ENCODE measurements at regions not wholly inside any gene's neighbourhood (a gene's known extent, or its start where the extent isn't known, plus 50 kb on each side); places are given as distances from the start of the nearest gene placed in this dataset.

DNA sequence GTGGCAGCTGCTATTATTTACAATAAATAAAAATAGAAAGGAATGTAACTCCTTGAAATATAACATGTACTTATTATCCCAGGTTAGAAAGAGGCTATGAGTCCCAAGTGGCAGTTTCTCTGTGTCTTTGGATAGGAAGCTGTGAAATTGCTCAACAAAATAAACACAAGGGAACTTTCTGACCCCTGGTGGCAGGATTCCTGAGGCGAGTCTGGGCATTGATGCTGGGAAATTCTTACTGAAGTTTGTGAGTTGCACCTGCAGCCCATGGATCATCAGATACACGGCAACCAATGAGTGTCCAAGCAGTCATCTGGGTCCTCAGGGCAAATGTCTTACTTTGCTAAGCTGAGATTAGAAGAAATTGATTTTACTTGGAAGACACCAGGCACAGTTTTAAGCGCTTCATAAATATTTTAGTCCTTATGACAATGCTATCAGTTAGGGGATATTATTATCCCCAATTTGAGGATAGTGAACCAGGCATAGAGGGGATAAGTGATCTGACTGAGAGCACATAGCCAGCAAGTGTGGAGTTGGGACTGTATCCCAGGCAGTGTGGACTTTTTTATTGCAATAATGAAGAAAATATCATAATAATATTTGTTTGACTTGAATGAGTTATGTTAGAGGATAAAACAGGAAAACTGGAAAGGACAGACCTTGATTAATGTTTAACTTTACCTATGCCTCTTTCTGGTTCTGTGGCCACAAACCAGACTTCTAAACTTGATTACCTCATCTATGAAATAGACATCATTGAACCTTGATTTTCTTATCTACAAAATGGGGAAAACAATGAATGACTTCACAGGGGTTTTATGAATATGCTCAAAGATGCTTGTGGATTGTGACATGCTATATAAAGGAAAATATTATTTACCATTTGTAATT, 265.5 kb upstream of the ADAMTSL1 start:
- DNase-seq, result peak in 1 of 2 experiments; percentile 3
- no peak for TF ChIP-seq POLR2A (IDR thresholded peaks at IDR 0.05; ENCODE audit: low read length)
- TF ChIP-seq GATA1 (IDR thresholded peaks at IDR 0.05; ENCODE audit: low read depth, low read length), result no peak

- TF ChIP-seq GATA1 (IDR thresholded peaks at IDR 0.05; ENCODE audit: low read depth, low read length), result no peak
- no peak for TF ChIP-seq POLR2A (IDR thresholded peaks at IDR 0.05; ENCODE audit: low read length)
- no peak for DNase-seq
These were observed 258.3 kb upstream of the ADAMTSL1 start for GRCh38 chr9:18215626-18216025.

- TF ChIP-seq GATA1 (IDR thresholded peaks at IDR 0.05; ENCODE audit: low read depth, low read length) (no peak), POLR2A (IDR thresholded peaks at IDR 0.05; ENCODE audit: low read length) (no peak)
- DNase-seq, result no peak
These were observed 257.6 kb upstream of the ADAMTSL1 start for GRCh38 chr9:18216376-18216775.

- TF ChIP-seq GATA1 (IDR thresholded peaks at IDR 0.05; ENCODE audit: low read depth, low read length), result no peak
- no peak for DNase-seq
These were observed 245.9 kb upstream of the ADAMTSL1 start for GRCh38 chr9:18228101-18228500.

GRCh38 chr9:18229992-18230676, 243.8 kb upstream of the ADAMTSL1 start:
- DNase-seq, result no peak
- no peak for TF ChIP-seq POLR2A (IDR thresholded peaks at IDR 0.05; ENCODE audit: low read length)
- no peak for TF ChIP-seq GATA1 (IDR thresholded peaks at IDR 0.05; ENCODE audit: low read depth, low read length)

GRCh38 chr9:18233311-18233710, 240.6 kb upstream of the ADAMTSL1 start:
- TF ChIP-seq GATA1 (IDR thresholded peaks at IDR 0.05; ENCODE audit: low read depth, low read length) (no peak), POLR2A (IDR thresholded peaks at IDR 0.05; ENCODE audit: low read length) (no peak)

DNA sequence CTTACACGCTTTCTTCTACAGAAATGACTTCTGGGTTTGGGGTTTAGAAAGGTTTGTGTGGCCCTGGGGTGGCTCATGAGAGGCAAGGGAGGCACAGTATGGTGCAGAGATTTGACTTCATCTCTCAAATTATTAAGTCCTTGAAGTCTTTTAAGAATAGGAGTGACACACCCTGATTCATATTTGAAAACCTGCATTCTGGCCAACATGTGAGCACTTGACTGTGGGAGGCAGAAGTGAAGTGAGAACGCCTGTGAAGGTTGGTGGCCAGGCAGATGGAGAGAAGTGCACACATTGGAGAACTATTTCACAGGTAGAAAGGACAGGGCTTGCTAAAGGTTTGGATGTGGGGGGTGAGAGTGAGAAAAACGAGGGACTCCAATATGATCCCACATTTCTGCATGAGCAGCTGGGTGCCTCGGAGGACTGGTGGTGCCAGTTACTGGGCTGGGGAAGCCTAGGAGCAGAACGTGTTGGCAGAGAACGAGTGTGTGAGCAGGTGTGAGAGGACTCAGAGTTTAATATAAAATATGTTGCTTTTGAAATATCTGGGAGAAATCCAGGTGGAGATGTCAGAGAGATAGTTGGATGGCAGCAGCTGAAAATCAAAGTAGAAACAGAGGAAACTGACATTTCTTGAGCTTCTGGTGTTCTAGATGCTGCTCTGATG, 240.0 kb upstream of the ADAMTSL1 start:
- no peak for DNase-seq
- TF ChIP-seq GATA1 (IDR thresholded peaks at IDR 0.05; ENCODE audit: low read depth, low read length) (no peak), POLR2A (IDR thresholded peaks at IDR 0.05; ENCODE audit: low read length) (no peak)

More at GRCh38 chr9:18233311-18233710, 240.6 kb upstream of the ADAMTSL1 start:
- DNase-seq, result no peak

GRCh38 chr9:18235181-18235908, 238.6 kb upstream of the ADAMTSL1 start:
- TF ChIP-seq POLR2A (IDR thresholded peaks at IDR 0.05; ENCODE audit: low read length) (no peak), GATA1 (IDR thresholded peaks at IDR 0.05; ENCODE audit: low read depth, low read length) (no peak)

GRCh38 chr9:18236336-18236735, 237.6 kb upstream of the ADAMTSL1 start:
- no peak for DNase-seq
- TF ChIP-seq POLR2A (IDR thresholded peaks at IDR 0.05; ENCODE audit: low read length) (no peak), GATA1 (IDR thresholded peaks at IDR 0.05; ENCODE audit: low read depth, low read length) (no peak)

More at GRCh38 chr9:18235181-18235908, 238.6 kb upstream of the ADAMTSL1 start:
- DNase-seq, result no peak

DNA sequence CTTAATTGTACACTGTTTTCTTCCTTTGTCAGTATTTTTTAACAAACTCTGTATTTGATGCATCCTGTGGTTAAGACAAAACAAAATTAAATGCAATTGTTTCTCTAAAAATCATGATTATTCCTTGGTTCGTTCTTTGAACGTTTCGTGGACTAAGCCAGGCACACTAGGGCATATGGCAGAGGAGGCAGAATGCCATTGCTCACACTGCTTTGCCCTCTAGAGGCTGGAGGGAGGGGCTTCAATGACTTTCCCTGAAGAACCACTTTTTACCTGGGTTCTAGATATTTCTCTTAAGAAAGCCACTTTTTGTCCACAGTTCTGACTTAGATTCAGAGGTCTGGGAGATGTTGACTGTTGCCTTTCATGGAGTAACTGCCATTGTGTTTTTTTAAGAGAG, 236.2 kb upstream of the ADAMTSL1 start:
- no peak for TF ChIP-seq POLR2A (IDR thresholded peaks at IDR 0.05; ENCODE audit: low read length)
- TF ChIP-seq GATA1 (IDR thresholded peaks at IDR 0.05; ENCODE audit: low read depth, low read length), result no peak
- no peak for DNase-seq

DNA sequence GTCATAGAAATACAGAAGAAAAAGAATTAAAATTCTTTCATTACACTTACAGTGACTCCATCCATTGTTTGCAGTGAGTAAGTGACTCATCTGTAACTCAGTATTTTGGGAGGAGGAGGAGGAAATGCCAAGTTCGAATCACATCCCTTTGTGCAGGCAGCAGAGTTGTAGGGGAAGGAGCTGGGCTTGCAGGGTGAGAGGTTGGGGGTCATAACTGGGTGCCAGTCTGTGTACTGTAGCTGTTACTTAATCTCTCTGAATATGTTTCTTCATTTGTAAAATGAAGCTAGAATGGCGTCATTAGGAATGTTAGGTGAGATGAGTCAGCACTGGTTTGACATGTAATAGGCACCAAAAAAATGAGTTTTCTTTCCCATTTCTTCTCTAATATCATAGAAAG, 235.7 kb upstream of the ADAMTSL1 start:
- no peak for DNase-seq
- TF ChIP-seq POLR2A (IDR thresholded peaks at IDR 0.05; ENCODE audit: low read length) (no peak), GATA1 (IDR thresholded peaks at IDR 0.05; ENCODE audit: low read depth, low read length) (no peak)

- TF ChIP-seq POLR2A (IDR thresholded peaks at IDR 0.05; ENCODE audit: low read length) (no peak), GATA1 (IDR thresholded peaks at IDR 0.05; ENCODE audit: low read depth, low read length) (no peak)
- DNase-seq, result no peak
These were observed 235.1 kb upstream of the ADAMTSL1 start for GRCh38 chr9:18238752-18239447.

DNA sequence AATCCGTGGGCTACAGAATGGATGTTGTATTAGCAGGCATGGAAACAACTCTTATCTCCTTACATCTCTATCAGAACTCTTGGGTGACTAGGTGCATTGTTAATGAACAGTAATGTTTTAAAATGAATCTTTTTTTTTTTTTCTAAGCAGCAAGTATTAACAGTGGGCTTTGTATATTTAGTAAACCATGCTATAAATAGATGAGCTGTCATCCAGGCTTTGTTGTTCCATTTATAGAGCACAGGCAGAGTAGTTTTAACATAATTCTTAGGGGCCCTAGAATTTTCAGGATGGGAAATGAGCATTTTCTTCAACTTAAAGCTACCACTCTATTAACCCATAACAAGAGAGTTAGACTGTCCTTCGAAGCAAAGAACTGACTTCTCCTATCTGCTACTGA, 233.7 kb upstream of the ADAMTSL1 start:
- TF ChIP-seq POLR2A (IDR thresholded peaks at IDR 0.05; ENCODE audit: low read length), result no peak
- no peak for TF ChIP-seq GATA1 (IDR thresholded peaks at IDR 0.05; ENCODE audit: low read depth, low read length)
- no peak for DNase-seq

Data from erythroblast (primary cell).